HCT116 (cell line): ENCODE measurements at regions not wholly inside any gene's neighbourhood (a gene's known extent, or its start where the extent isn't known, plus 50 kb on each side); places are given as distances from the start of the nearest gene placed in this dataset.

Experiments
- EZH2 ChIP-seq: fragments of 200-600 bp; sonication (generic); IDR thresholded peaks from 2 replicates; pipeline ENCODE4 v1.6.1; 2017; ENCODE audit warnings: antibody characterized with exemption, mixed run types
- POLR2A ChIP-seq: IDR thresholded peaks from 2 replicates; pipeline ENCODE4 v1.7.0; 2011; ENCODE audit warnings: borderline replicate concordance; ENCODE audit not compliant: insufficient read depth, insufficient read length; ENCODE audit errors: extremely low read depth

- TF ChIP-seq POLR2A (no peak), EZH2 (no peak)
Measured at GRCh38 chr2:221276033-221276432, 296.1 kb downstream of the EPHA4 start.
